Brain microvascular endothelial cell (primary cell): ENCODE measurements at regions not wholly inside any gene's neighbourhood (a gene's known extent, or its start where the extent isn't known, plus 50 kb on each side); places are given as distances from the start of the nearest gene placed in this dataset.

Experiments
- DNase-seq: peaks from one replicate; pipeline ENCODE4 v3.0.0-alpha.2; 2020
- H3K27ac ChIP-seq: fragments of 250-450 bp; sonication (Bioruptor Pico); 2 replicates; pipeline ENCODE4 v1.5.1; 2020; ENCODE audit warnings: mild to moderate bottlenecking, moderate library complexity
- H3K27me3 ChIP-seq: fragments of 250-450 bp; sonication (Bioruptor Pico); replicated peaks from 2 replicates; pipeline ENCODE4 v1.5.1; 2020; ENCODE audit warnings: mild to moderate bottlenecking
- H3K36me3 ChIP-seq: fragments of 250-450 bp; sonication (Bioruptor Pico); replicated peaks from 2 replicates; pipeline ENCODE4 v1.5.1; 2020; ENCODE audit warnings: mild to moderate bottlenecking
- H3K4me3 ChIP-seq: 2 replicates; pipeline ENCODE4 v1.5.1; 2011; ENCODE audit warnings: low read depth, mild to moderate bottlenecking, control low read depth, low read length, moderate library complexity
- in situ Hi-C: cut with HindIII; loops from 2 replicates; pipeline ENCODE4 v1.10.0; 2017; ENCODE audit warnings: low sequenced_read_pairs, low pct_ligation_motif_present
- TF ChIP-seq, protein P1 (sequence below): IDR thresholded peaks from 2 replicates; pipeline ENCODE4 v1.5.1; 2011; ENCODE audit warnings: low read depth, mild to moderate bottlenecking, moderate library complexity, low read length, control low read depth, inconsistent platforms; ENCODE audit errors: missing control alignments

DNA sequence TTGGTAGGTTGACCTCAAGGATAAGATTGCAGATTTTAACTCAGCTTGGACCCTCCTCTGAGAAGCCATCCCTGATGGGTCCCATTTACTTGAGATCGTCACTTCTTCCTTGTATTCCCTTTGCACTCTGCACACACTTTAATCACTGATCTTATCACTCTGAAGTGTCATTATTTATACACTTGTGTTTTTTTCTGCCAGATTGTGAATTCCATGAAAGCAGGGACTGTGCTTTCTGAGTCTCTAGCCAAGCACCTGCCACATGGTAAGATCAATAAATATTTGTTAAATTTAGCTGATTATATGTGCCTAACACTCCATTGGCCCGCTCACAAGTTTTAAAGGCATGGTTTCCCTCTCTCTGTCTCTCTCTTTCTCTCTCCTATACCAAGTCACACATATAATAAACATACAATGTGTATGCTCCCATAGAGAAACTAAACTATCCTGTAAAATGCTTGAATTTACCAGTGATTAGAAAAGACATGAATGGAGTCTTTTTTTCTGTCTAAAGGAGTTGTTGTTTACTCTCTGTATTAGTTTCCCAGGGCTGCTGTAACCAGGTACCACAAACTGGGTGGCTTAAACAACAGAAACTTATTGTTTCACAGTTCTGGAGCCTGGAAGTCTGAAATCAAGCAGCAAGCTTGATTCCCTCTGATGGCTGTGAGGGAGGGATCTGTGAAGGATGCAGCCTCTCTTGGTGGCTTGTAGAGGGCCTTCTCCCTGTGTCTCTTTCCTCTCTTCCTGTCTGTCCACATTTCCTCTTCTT lies 105.2 kb upstream of the GADD45A start:
- Histone ChIP-seq H3K27ac (no peak overlapping the region), H3K27me3 (no peaks in the 10 kb centered on the region), H3K4me3 (no peak overlapping the region), H3K36me3 (no peaks in the 10 kb centered on the region)
- in situ Hi-C loops = no loop called here
- DNase-seq = no peak
- TF ChIP-seq, protein P1, sequence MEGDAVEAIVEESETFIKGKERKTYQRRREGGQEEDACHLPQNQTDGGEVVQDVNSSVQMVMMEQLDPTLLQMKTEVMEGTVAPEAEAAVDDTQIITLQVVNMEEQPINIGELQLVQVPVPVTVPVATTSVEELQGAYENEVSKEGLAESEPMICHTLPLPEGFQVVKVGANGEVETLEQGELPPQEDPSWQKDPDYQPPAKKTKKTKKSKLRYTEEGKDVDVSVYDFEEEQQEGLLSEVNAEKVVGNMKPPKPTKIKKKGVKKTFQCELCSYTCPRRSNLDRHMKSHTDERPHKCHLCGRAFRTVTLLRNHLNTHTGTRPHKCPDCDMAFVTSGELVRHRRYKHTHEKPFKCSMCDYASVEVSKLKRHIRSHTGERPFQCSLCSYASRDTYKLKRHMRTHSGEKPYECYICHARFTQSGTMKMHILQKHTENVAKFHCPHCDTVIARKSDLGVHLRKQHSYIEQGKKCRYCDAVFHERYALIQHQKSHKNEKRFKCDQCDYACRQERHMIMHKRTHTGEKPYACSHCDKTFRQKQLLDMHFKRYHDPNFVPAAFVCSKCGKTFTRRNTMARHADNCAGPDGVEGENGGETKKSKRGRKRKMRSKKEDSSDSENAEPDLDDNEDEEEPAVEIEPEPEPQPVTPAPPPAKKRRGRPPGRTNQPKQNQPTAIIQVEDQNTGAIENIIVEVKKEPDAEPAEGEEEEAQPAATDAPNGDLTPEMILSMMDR = no peak

DNA sequence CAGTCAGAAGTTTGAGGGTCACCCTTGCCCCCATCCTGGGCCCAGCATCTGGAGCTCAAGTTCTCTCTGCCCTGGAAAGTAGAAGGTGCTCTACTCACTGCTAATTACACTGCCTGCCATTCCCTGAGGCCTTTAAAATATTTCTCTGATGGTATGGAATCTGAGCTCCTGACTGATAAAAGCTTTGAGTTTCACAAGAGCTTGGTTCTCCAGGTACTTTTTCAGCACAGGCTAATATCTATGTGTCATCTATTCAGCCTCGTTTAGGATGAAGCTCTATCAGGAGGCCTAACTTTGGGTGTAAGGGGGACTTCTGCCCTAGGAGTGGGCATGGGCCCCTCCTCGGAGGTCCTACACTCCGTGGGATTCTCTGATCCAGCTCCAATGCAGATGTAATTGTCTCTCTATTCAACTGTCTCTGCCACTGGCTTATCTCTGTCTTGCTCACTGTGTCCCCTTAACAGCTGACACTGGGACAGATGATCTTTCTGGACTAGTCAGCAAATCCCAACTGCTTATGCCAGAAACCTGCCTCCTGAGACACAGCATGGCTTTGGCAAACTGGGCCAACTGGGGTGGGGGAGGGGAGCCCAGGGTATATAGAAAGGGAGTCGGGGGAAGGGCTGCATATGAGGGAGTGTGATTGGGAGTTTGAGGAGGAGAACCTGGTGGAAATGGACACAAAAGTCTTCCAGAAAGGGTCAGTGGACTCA lies 104.2 kb upstream of the GADD45A start:
- Histone ChIP-seq H3K27ac (no peak overlapping the region), H3K4me3 (no peak overlapping the region), H3K27me3 (no peaks in the 10 kb centered on the region), H3K36me3 (no peaks in the 10 kb centered on the region)
- TF ChIP-seq, protein P1 = no peak
- in situ Hi-C loops = no loop called here
- DNase-seq = no peak

DNA sequence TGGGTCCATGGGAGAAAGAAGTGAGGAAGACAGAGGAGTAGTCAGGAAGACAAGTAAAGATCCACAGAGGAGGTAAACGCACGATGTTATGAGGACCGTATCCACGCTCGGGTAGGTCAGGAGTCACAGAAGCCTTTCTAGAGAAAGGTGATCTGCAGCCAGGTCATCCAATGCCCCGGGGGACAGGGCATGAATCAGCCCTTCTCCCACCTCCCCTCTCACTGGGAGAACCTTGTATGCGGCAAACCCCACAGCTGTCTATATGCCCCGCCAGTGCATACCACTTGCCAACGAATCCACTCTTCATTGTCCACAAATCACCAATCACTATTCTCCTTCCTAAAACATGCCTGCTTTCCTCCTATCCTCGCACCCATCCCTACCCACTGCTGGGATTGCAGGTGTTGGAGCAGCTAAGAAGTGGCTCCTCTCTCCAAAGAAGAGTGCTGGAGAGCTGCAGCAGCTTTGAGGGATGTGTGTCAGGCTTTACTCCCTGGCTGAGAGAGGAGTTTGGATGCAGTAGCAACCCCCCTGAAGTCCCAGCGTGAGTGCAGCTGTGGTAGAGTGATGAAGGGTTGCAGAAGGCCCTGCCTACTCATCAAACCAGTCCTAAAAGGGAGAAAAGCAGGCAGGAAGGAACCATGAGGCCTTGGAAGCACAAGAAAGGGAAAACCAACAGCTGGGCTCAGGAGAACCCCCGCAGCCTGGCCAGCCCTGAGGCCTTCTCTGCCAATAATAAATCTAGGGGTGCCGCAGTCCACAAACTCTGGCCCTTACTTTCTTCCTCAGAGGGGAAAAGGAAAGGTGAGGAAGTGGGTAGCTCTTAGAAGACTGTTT lies 102.2 kb upstream of the GADD45A start:
- Histone ChIP-seq H3K27me3 (no peaks in the 10 kb centered on the region), H3K36me3 (no peaks in the 10 kb centered on the region), H3K27ac (no peak overlapping the region), H3K4me3 (no peak overlapping the region)
- in situ Hi-C loops = no loop called here
- TF ChIP-seq, protein P1 = no peak
- DNase-seq = no peak

DNA sequence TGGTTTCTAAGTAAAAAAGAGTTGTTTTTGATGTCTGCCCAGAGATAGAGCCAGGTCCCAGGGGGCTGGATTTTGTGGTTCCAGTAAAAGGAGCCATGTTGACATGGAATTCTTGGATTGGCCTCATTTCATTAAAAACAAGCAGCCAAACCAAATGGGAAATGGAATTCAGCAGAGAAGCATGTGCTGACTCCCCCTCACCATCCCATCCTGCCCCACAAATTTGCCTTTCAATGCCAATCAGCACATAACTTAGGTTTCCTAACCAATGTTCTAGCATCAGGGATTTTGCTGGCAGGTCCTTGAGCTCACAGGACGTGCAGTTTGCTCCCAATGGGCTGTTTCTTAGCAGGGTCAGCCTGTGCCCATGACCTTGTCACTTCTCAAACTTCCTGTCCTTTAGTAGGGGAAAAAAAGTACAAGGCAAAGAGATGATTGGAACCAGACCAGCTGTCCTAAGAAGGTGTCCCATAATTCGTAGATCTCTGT lies 101.5 kb upstream of the GADD45A start:
- Histone ChIP-seq H3K27me3 (no peaks in the 10 kb centered on the region), H3K27ac (no peak overlapping the region), H3K4me3 (no peak overlapping the region), H3K36me3 (no peaks in the 10 kb centered on the region)
- in situ Hi-C loops = no loop called here
- TF ChIP-seq, protein P1 = no peak
- DNase-seq = no peak

DNA sequence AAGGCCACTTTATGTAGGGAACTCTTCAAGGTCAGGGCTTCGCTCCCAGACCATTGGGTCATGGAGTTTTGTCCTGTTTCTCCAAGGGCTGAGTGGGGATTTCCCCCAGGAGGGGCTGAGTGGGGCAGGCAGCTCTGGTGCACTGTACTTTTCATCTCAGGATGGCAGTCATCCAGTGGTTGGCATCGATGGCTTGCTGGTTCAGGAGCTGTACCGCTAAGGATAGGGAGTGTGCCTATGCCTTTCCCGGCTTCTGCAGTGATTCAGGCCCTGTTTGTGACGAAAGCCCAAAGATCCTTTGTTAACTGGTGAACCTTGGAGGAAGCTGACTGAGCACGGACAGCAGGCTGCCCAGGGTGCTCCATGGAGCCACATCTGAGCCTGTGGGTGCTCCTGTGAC lies 100.1 kb upstream of the GADD45A start:
- H3K4me3 ChIP-seq = no peak overlapping the region
- no peaks in the 10 kb centered on the region for H3K27me3 ChIP-seq
- H3K36me3 ChIP-seq = no peaks in the 10 kb centered on the region
- no peak overlapping the region for H3K27ac ChIP-seq
- DNase-seq = no peak
- TF ChIP-seq, protein P1 = no peak
- in situ Hi-C loops = no loop called here
